Renal cortex interstitium (tissue), 11 donors: ENCODE measurements at regions not wholly inside any gene's neighbourhood (a gene's known extent, or its start where the extent isn't known, plus 50 kb on each side); places are given as distances from the start of the nearest gene placed in this dataset.
"Not testable (repeated sequence)": the region's sequence is repeated elsewhere in the genome, so short reads cannot be mapped to it uniquely, and the experiment has no call there.

ENCODE experiments used
- DNase-seq, 11 donors: peaks; one replicate each; pipeline ENCODE4 v3.0.0-alpha.2; 2013; ENCODE audit warnings: low read depth in 9 of 11, low spot score in 4 of 11; ENCODE audit errors: extremely low read depth in 1 of 11

DNA sequence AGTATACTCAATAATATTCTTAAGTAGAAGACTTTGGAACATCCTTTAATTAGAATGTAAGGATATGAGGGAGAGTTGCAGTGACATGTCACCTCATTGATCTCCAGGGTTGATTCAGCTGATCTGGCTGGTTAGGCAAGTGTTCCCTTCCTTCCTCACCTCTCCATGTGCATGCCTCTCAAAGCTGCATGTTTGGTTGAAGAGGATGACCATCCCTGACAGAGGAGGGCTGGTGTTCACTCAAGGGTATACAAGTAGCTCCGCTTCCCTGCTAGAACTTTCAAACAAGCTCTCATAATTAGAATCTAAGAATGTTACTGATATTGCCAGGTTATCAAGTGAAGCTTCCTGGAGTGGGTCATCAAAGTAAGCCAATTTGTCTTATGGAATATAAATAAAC is 341.1 kb upstream of the FLRT2 start:
- no peak for DNase-seq

DNA sequence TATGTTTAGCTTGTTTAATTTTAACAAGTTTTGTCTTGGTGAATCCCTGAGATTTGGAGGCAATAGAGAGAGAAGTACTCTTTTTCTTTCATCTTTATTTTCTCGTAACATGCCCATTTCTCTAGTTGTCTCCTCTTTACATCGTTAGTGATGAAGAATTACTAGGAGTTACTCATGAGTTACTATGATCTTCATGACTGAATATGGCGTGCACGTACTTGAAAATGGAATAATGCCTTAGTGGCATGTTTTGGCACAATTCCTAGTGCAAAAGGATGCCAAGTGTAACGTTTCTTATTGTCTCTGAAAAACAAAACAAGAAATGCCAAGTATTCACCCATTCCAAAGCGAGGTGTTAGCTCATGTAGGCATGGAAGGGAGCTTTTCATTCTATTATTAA is 340.7 kb upstream of the FLRT2 start:
- not testable (repeated sequence) for DNase-seq

DNA sequence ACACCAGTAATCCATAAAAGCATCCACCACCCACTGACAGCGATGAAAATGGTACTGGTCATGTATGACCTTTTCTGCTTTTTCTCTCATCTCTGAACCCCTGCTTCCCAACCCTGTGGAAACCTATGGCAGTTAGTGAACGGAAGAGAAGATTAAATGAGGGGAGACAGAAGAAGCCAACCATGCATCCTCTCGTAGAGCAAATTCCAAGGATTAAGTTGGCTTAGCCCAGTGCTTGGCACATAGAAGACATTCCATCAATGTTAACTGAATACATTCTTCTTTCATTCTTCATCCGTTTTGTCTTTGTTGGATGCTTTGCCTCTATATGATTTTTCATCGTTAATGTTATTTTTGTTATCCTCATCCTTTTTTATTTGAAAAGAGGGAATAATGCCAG is 339.7 kb upstream of the FLRT2 start:
- no peak for DNase-seq

DNA sequence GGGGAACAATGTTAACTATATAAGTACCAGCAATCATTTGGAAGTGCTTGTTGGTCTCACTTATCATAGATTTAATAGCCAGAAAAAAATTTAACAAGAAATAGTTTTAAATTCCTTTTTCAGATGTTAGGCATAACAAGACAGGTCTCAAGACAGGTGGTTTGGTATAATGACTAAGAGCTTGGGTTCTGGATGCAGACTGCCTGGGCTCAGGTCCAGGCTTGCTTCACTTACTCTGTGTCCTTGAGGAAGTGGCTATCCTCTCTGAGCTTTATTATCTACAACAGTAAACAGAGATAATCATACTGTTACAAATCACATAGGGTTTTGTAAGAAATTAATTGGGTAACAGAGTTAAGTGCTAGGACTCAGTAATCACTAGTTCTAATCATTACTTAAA is 338.0 kb upstream of the FLRT2 start:
- DNase-seq = no peak

DNA sequence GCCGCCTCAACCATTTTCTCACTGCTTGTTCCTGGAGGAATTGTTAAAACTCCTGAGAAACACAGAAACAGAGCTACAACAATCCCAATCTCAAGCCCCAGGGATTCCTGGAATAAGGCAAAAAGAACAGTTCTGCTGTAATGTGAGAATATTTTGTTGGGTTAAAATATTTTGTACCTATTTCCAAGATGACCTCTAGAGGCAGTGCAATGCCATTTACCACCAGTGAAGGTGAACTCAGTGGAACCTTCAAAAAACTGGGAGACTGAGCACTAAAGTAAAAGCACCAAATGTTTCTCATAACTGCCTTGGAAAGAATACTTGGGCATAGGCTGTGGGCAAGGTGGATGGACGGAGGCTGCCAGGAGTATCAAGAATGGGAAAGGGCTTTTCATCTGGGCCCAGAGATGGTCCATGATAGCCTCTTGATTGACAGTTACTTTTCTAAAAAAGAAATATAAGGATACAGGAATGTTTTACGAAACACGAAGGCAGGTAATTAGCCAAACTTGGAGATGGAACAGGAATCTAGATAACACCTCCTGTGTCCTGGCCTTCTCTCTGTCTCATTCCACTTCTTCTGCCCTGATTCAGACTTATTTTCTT is 334.0 kb upstream of the FLRT2 start:
- DNase-seq = no peak

DNA sequence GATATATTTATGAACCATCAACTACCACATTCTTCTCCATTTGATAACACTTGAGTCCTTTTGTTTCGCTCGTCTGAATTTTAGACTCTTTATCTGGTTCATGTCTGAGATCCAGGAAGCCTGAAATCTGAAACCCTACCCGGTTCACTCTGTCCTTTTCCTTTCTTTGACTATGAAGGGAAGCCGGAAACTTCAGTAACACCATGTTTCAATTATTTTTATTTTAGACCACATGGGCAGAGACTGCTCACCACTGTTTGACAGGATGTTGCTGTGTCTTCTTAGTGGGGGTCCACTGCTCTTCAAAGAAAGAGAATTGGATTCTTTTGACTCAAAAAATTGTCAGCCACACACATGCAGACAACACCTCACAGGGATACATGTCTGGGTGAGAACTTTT is 331.9 kb upstream of the FLRT2 start:
- DNase-seq = no peak

DNA sequence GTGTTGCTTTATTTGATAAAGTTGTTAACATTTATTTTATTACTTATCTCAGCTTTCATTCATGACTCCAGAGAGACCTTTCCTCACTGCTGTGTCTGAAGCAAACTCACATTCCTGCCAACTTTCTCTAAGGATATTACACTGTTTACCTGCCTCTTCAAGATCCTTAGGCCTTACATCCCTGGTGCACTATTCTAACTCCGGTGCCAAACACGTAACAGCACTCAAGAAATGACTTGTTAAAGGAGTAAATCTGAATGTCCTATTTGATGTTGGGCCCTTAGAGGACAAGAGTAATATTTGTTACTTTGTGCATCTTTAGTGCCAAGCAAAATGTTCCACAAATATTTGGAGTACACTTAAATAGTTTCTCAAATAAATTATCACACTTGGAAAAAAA is 324.1 kb upstream of the FLRT2 start:
- no peak for DNase-seq

DNA sequence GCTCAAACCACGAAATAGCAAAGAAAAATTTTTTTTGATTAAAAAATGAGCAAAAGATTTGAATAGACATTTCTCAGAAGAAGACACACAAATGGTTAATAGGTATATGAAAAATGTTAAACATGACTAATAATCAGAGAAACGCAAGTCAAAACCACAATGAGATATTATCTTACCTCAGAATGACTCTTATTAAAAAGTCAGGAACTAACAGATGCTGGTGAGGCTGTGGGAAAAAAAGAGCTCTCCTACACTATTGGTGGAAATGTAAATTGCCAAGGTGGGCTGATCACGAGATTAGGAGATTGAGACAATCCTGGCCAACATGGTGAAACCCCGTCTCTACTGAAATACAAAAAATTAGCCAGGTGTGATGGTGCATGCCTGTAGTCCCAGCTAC is 315.5 kb upstream of the FLRT2 start:
- DNase-seq = no peak

DNA sequence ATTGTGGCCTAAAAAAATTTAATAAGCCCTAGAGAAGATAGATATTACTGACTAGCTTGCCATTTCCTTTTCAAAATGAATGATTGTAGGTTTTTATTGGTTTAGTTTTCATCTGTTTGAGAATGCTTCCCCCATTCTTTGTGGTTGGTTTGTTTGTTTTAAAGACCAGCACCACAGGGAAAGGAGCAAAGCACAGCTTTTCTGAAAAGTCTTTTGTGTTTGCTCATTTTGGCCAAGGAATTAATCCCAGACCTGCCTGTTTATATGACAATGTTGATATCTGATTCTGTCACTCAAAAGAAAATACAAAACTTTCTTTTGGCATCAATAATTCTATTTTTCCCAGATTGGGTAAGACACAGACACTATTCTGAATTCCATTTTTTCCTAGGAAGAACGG is 312.5 kb upstream of the FLRT2 start:
- DNase-seq = no peak

DNA sequence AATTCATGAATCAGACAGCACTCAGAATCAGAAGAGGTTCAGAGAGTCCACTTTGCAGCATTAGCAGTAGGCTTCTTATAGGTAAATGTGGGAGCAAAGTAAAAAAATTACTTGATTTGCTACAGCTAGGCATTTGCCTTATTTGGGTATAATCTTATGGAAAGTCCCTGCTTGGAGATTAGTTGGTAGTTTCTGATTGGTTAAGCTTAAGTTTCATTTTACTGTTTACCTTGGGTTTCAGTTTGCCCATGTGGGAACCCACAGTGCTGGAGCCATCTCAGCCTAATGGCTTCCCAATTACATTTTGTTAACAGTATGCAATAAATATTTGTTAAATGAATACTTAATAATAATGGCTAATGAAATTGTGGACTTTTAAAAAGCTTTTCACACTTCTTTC is 311.0 kb upstream of the FLRT2 start:
- no peak for DNase-seq

DNA sequence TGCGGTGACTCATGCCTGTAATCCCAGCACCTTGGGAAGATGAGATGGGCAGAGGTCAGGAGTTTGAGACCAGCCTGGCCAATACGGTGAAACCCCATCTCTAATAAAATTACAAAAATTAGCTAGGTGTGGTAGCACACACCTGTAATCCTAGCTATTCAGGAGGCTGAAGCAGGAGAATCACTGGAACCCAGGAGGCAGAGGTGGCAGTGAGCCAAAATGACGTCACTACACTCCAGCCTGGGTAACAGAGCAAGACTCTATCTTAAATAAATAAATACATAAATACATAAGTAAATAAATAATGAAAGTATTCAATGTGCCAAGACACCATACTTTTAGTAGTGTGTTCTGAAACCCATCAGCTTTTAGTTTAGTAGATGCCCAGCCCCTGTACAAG is 308.1 kb upstream of the FLRT2 start:
- no peak for DNase-seq

DNA sequence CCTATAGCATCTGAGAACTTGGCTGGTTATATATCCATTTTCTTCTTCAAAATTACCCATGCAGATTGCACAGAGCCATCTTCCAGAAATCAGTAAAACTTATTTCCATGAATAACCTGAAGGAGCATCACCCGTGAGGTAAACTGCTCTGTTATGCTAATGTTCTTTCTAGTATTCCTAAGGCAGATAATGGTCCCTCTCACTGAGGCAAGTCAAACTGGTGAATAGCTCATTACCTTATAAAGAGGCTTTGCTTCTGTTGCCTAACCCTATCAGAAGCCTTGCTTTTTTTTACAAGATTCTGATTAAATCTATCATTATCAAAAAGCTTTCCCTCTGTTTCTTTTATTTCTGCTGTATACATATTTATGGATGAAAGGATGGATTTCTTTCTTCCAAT is 307.6 kb upstream of the FLRT2 start:
- DNase-seq = no peak

DNA sequence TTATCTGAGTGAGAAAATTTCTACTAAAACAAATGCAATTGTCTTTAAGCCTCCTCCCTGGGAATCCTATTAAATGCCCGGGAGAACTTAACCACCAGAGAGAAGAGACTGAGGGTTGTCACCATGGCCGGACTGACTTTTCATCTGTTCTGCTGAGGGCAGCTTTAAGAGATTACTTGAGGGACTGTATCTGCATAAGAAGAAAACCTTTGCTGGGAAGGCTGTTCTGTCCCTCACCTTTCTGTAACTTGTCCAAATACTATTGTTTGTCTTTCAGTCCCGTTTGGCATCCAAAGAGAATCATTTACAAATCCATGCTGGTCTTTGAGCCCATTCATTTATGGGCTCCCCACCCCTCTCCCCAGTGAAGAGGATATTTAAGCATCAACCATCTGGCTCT is 306.3 kb upstream of the FLRT2 start:
- DNase-seq = no peak

DNA sequence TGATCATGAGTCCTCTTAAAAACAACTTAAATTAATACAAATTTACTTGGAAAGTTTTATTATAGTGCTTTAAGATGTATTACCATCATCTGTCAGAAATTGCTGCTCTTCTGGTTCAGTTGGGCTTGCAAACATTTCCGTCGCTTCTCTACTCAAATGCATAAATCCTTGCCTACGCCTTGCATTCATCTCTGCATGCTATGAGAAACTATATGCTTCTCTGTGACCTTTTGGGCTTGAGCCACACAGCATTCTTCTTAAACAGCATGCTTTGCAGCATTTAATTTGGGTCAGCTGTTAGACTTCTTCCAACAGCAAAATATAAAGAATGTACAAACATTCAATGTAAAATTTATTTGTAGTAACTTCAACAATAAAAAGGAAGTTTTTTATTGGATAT is 305.7 kb upstream of the FLRT2 start:
- peak in 9 of 11 donors; percentile 28 to 77 (median 59) for DNase-seq

DNA sequence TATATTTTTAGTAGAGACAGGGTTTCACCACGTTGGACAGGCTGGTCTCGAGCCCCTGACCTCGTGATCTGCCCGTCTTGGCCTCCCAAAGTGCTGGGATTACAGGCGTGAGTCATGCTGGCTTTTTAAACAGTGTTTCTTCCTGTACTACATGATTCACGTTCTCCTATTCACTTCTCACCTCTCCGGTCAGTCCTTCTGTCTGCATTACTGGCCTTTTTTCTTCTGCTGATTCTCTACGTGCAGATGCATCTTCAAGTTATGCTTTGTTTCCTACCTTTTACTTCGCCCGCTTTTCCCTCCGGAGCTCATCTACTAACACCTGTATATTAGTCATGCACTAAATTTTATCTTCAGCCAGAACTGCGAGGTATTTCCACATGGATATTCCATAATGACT is 296.2 kb upstream of the FLRT2 start:
- DNase-seq = no peak

DNA sequence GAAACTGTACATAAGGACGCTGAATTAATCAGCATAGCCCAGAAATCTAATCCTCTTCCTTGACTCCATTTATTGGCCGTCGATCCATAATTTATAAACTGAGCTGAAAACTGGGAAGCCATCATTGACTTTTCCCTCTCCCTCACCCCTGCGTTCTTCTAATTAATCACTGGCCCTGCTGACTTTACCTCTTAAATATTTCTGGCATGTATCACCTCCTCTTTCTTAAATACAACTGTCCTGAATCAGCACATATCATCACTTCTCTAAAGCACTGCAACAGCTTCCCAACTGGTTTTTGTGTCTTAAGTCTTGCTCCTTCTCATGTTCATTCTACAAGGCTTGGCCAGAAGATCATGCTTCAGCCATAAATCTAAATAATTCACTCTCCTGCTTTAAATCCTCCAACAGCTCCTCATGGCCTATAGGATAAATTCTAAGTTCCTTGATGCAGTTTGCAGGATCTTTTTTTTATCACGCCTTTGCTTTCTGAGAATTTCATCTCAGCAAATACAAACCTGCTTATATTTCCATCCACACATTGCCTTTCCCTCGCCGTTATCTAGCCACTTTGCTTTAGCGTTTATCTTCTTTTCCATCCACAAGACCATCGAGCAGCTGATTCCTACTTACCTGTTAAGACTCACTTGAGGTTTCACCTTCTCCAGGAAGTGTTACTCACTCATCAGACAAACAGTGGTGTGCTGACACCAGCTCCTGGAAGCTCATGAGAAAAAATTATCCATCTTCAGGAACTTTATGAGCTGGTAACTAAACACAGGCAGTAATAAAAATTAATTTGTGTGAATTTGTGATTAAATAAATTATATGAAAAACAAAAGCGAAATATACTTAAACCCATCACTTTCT is 295.6 kb upstream of the FLRT2 start:
- no peak for DNase-seq

DNA sequence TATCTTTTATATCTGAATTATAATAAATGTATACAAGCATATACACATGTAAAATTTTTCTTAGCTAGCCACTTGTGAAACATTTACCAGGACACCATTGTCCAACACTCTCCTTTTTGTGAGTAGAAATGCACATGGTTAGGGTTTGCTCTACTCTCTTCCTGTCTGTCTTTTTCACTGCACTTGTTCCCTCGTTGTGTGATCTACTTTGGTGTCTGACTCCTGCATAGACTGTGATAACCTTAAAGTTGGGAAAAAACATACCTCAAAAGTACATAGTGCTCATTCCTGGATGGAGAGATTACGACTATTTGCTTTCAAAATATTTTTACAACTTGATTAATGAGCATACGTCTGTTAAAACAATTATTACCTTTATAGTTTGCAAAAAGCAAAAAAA is 294.1 kb upstream of the FLRT2 start:
- no peak for DNase-seq

DNA sequence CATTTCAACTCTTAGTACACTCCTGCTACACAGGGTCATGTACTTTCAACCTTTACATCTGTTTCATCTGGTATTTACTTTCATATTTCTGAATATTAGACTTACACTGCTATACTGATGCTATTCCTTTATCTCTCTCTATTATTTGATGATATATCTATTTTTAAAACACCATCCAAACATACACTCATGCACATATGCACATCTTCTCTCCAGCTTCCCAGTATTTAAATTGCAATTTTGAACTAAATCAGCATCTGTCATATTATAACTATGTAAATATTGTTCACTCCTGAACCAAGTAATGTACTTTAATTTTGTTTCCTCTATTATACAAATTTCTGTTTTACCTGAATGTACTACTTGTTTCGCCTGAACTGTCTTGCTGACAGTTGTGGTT is 293.6 kb upstream of the FLRT2 start:
- DNase-seq = no peak

DNA sequence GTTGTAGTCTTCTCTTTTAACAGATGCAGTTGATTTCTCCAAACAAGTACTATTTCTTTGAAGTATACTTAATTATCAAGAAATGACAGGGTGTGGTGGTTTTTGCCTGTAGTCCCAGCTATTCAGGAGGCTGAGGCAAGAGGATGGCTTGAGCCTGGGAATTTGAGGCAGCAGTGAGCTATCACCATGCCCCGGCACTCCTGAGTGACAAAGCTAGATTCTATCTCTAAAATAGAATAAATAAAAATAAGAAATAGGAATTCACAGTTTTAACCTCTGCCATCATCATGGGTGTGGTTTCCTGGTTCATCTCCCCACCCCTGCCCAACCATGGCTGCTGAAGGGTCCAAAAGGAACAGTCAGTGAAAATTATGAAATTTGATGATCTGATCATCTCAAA is 290.2 kb upstream of the FLRT2 start:
- DNase-seq = no peak

DNA sequence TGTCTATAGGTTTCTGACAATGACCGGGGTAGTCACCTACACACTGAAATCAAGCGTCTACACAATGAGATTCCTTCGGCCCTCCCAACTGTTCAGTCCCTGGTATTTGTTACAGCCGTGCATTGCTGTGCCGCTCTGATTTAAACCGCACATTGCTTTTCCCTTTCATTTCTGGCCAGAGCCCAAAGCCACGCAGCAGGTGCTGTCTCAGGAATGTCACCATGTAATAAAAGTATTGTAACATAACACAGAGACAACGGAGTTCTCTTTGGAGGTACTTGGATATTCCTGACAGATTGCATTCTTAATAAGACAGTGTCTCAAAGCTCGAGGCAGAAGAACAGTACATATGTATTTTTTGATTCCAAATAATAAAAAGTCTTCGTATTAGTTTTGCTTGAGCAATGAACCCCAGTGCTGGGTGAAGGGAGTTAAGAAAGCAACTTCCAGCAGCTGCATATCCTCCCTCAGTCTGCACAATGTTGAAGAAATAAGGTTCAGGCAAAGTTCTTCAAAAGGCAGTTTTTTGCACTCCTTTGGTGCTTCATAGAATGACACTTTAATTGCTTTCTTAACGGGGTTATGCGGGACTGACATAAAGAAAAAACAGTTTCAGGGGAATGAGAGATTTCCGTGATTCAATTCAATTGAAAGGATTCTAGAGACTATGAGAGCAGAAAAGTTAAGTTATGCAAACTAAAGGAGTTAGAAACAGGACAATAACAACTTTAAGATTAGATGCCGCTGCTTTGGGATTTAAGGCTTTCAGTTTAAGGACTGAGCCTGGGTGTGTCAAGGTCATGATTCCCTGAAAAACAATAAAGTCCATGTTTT is 288.7 kb upstream of the FLRT2 start:
- peak in 6 of 11 donors; percentile 19 to 50 (median 36) for DNase-seq
